K562 (cell line): ENCODE measurements at regions not wholly inside any gene's neighbourhood (a gene's known extent, or its start where the extent isn't known, plus 50 kb on each side); places are given as distances from the start of the nearest gene placed in this dataset.

ENCODE experiments used
- ATAC-seq: fragments of 200-7000 bp; cut with Tn5 transposase; 3 replicates; pipeline ENCODE4 v1.9.1; 2020; ENCODE audit warnings: moderate library complexity
- BruUV-seq: library from RNA; stranded (reverse); fragments of 400-500 nt; replicated peaks from 2 replicates; lab custom pipeline; 2021; lab: Mats Ljungman, UMichigan
- CTCF ChIA-PET: fragments of 300-600 bp; formaldehyde crosslinking; extraction: SDS; loops from one replicate; lab custom pipeline; 2021; ENCODE audit warnings: low intra/inter-chr PET ratio; lab: Yijun Ruan, JAX
- POLR2A ChIA-PET: fragments of 300-600, 350-650 bp; sonication (Branson Sonifier 250); formaldehyde crosslinking; extraction: SDS; loops from one replicate; lab custom pipeline; 2021; ENCODE audit warnings: antibody characterized with exemption, inconsistent platforms; lab: Yijun Ruan, JAX
- DNase-seq, 4 experiments: peaks; one replicate each; pipeline versions ENCODE4 v3.0.0 to v3.0.0-alpha.2; 2011 to 2018; ENCODE audit warnings: low spot score in 3 of 4, mixed read lengths in 3 of 4; ENCODE audit errors: extremely low read depth in 1 of 4
- FAIRE-seq: peaks from 2 replicates; lab custom pipeline; 2011; peaks lifted over from hg19 to GRCh38; lab: Jason Lieb, UNC
- H2AFZ ChIP-seq: 2 replicates; pipeline ENCODE4 v1.6.0; 2011; ENCODE audit warnings: low read depth, low read length, control low read depth, inconsistent platforms
- H3K27ac ChIP-seq: fragments of 200-600 bp; 3 replicates; pipeline ENCODE4 v1.8.0; 2011; ENCODE audit warnings: low read depth, mild to moderate bottlenecking, control low read depth, inconsistent platforms, low read length, moderate library complexity, mixed read lengths; ENCODE audit errors: extremely low read depth
- H3K27me3 ChIP-seq, 2 experiments: fragments of 300-600 bp in 1 of 2; 2 replicates in 1 of 2; 3 replicates in 1 of 2; pipeline versions ENCODE4 v1.6.0 to v1.8.0; 2011; ENCODE audit warnings: inconsistent platforms in 2 of 2, low read length in 2 of 2, mild to moderate bottlenecking in 1 of 2, mixed read lengths in 1 of 2, moderate library complexity in 1 of 2; ENCODE audit not compliant: control insufficient read depth in 2 of 2, insufficient read depth in 2 of 2
- H3K36me3 ChIP-seq: fragments of 300-600 bp; 3 replicates; pipeline ENCODE4 v1.8.0; 2011; ENCODE audit warnings: mild to moderate bottlenecking, low read length, inconsistent platforms; ENCODE audit not compliant: control insufficient read depth, insufficient read depth
- H3K4me1 ChIP-seq, 2 experiments: fragments of 200-600 bp in 1 of 2; replicated peaks in 1 of 2; 2 replicates in 1 of 2; 3 replicates in 1 of 2; pipeline versions ENCODE4 v1.5.1 to v1.8.0; 2011; ENCODE audit warnings: inconsistent platforms in 2 of 2, low read length in 2 of 2, mild to moderate bottlenecking in 1 of 2, mixed read lengths in 1 of 2, moderate library complexity in 1 of 2; ENCODE audit not compliant: control insufficient read depth in 2 of 2, insufficient read depth in 2 of 2
- H3K4me2 ChIP-seq: 2 replicates; pipeline ENCODE4 v1.6.1; 2011; ENCODE audit warnings: low read length, control low read depth, inconsistent platforms, mixed read lengths; ENCODE audit not compliant: insufficient read depth
- H3K4me3 ChIP-seq: fragments of 200-600 bp; sonication (generic), shearing (Covaris generic); 2 replicates; pipeline ENCODE4 v1.5.1; 2016; ENCODE audit warnings: control low read depth, inconsistent platforms
- H3K79me2 ChIP-seq: fragments of 200-600 bp; 3 replicates; pipeline ENCODE4 v1.8.0; 2011; ENCODE audit warnings: low read length, inconsistent platforms; ENCODE audit not compliant: control insufficient read depth, insufficient read depth
- H3K9ac ChIP-seq, 2 experiments: 2 replicates each; pipeline versions ENCODE4 v1.6.0 to v1.6.1; 2011; ENCODE audit warnings: low read depth in 2 of 2, low read length in 2 of 2, control low read depth in 1 of 2, inconsistent platforms in 1 of 2, mild to moderate bottlenecking in 1 of 2, mixed read lengths in 1 of 2; ENCODE audit not compliant: insufficient read depth in 1 of 2
- H3K9me1 ChIP-seq: one replicate; pipeline ENCODE4 v1.6.0; 2011; ENCODE audit warnings: inconsistent platforms, mild to moderate bottlenecking, low read length, moderate library complexity; ENCODE audit not compliant: control insufficient read depth, insufficient read depth
- H3K9me3 ChIP-seq: replicated peaks from 2 replicates; pipeline ENCODE4 v1.5.1; 2011; ENCODE audit warnings: low read depth, low read length, inconsistent platforms; ENCODE audit not compliant: control insufficient read depth, insufficient read depth
- H4K20me1 ChIP-seq: replicated peaks from 2 replicates; pipeline ENCODE4 v1.6.1; 2011; ENCODE audit warnings: low read length, inconsistent platforms, mixed read lengths; ENCODE audit not compliant: control insufficient read depth, insufficient read depth
- BCOR ChIP-seq: fragments of 450-650 bp; IDR thresholded peaks from 2 replicates; pipeline ENCODE4 v1.6.1; 2016
- BDP1 ChIP-seq: IDR thresholded peaks from 3 replicates; pipeline ENCODE4 v1.6.1; 2011; ENCODE audit not compliant: insufficient read length, insufficient read depth
- BRD4 ChIP-seq: fragments of 200-600 bp; sonication (generic); IDR thresholded peaks from 2 replicates; pipeline ENCODE4 v1.6.1; 2017; ENCODE audit warnings: inconsistent platforms
- EGR1 ChIP-seq: fragments of 450-650 bp; conservative IDR thresholded peaks from 2 replicates; pipeline ENCODE4 v1.6.1; 2017; ENCODE audit warnings: mild to moderate bottlenecking
- EP300 ChIP-seq: IDR thresholded peaks from 2 replicates; pipeline ENCODE4 v1.6.1; 2012; ENCODE audit warnings: low read length, improper control_type of control experiment
- KLF10 ChIP-seq: fragments of 250-450 bp; sonication (Bioruptor Pico); IDR thresholded peaks from 2 replicates; pipeline ENCODE4 v1.6.1; 2021; ENCODE audit warnings: matching md5 sums
- MAFG ChIP-seq: fragments of 450-650 bp; conservative IDR thresholded peaks from 2 replicates; pipeline ENCODE4 v1.6.1; 2016; ENCODE audit warnings: missing genetic modification characterization, missing compliant biosample characterization
- MCM5 ChIP-seq: fragments of 450-650 bp; IDR thresholded peaks from 2 replicates; pipeline ENCODE4 v1.6.1; 2016; ENCODE audit warnings: low read depth
- MCM7 ChIP-seq, 2 experiments: fragments of 450-650 bp; IDR thresholded peaks; 2 replicates each; pipeline ENCODE4 v1.6.1; 2016 to 2018
- MIER1 ChIP-seq: fragments of 450-650 bp; IDR thresholded peaks from 2 replicates; pipeline ENCODE4 v1.6.1; 2016; ENCODE audit warnings: antibody characterized with exemption, mild to moderate bottlenecking, low read depth
- NEUROD1 ChIP-seq: fragments of 150-350 bp; IDR thresholded peaks from 2 replicates; pipeline ENCODE4 v1.6.1; 2014; ENCODE audit warnings: borderline replicate concordance, low read length, low read depth; ENCODE audit not compliant: partially characterized antibody
- PML ChIP-seq: IDR thresholded peaks from 2 replicates; pipeline ENCODE4 v1.6.1; 2012; ENCODE audit warnings: low read length, inconsistent platforms
- ZNF830 ChIP-seq: fragments of 250-450 bp; sonication (Bioruptor Pico); IDR thresholded peaks from 2 replicates; pipeline ENCODE4 v1.5.0; 2021; ENCODE audit warnings: mild to moderate bottlenecking
- WGBS: fragments of 100-300 bp; shearing (Covaris generic); methylation state at CpG from one replicate; pipeline ENCODE4 v1.1.6; 2016; ENCODE audit warnings: low coverage, mixed read lengths; ENCODE audit not compliant: insufficient coverage; ENCODE audit errors: missing lambda C conversion rate; 5-methylcytosine and 5-hydroxymethylcytosine counted together
- in situ Hi-C: fragments of 300-500 bp; cut with MboI; formaldehyde crosslinking; loops from 4 replicates; pipeline ENCODE4 v1.15.0; 2018; ENCODE audit warnings: inconsistent platforms, mixed read lengths
- intact Hi-C: fragments of 100-400 bp; cut with micrococcal nuclease; formaldehyde crosslinking; loops from 2 replicates; pipeline ENCODE4 v1.14.2; 2022
- TF ChIP-seq, protein P1 (sequence below): sonication (generic); formaldehyde crosslinking; IDR thresholded peaks from 2 replicates; pipeline ENCODE4 v1.8.0; 2022; ENCODE audit warnings: mild to moderate bottlenecking, missing genetic modification reagents, borderline replicate concordance
- TF ChIP-seq, protein P2 (sequence below): fragments of 250-450 bp; sonication (Bioruptor Pico); IDR thresholded peaks from 2 replicates; pipeline ENCODE4 v1.8.0; 2021; ENCODE audit warnings: borderline replicate concordance, mild to moderate bottlenecking, moderate library complexity; ENCODE audit not compliant: poor library complexity, severe bottlenecking
- TF ChIP-seq, protein P3 (sequence below): fragments of 250-450 bp; sonication (Bioruptor Pico); IDR thresholded peaks from 2 replicates; pipeline ENCODE4 v1.9.0; 2021; ENCODE audit warnings: mild to moderate bottlenecking, inconsistent platforms
- TF ChIP-seq, protein P4 (sequence below): IDR thresholded peaks from 2 replicates; pipeline ENCODE4 v1.6.1; 2011; ENCODE audit warnings: borderline replicate concordance, low read depth, mild to moderate bottlenecking, moderate library complexity, low read length; ENCODE audit not compliant: insufficient read depth, poor library complexity, severe bottlenecking
- TF ChIP-seq, protein P5 (sequence below): sonication (generic); formaldehyde crosslinking; IDR thresholded peaks from 2 replicates; pipeline ENCODE4 v1.5.0; 2020; ENCODE audit warnings: missing genetic modification reagents

DNA sequence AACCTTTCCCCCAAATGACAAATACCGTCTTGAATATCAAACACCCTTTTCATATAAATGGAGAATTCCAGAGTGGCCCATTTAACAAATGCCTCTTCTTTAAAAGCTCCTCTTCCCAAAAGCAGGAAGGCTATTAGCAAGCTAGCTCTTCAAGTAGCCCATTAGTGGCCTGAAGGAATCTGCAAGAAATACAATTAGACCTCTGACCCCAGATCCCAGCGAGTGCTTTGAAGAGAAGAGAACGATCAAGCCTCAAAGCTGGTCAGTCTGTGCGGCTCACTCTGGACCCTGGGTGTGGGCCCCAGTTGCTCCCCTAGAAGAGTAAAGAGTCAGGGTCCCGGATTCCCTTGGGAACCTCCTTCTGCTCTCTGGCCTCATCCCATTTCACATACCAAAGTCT is 325.6 kb downstream of the NUAK1 start:
- in situ Hi-C loops, result no loop called here
- TF ChIP-seq, protein P1, sequence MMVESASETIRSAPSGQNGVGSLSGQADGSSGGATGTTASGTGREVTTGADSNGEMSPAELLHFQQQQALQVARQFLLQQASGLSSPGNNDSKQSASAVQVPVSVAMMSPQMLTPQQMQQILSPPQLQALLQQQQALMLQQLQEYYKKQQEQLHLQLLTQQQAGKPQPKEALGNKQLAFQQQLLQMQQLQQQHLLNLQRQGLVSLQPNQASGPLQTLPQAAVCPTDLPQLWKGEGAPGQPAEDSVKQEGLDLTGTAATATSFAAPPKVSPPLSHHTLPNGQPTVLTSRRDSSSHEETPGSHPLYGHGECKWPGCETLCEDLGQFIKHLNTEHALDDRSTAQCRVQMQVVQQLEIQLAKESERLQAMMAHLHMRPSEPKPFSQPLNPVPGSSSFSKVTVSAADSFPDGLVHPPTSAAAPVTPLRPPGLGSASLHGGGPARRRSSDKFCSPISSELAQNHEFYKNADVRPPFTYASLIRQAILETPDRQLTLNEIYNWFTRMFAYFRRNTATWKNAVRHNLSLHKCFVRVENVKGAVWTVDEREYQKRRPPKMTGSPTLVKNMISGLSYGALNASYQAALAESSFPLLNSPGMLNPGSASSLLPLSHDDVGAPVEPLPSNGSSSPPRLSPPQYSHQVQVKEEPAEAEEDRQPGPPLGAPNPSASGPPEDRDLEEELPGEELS, result no peak
- TF ChIP-seq, protein P2, sequence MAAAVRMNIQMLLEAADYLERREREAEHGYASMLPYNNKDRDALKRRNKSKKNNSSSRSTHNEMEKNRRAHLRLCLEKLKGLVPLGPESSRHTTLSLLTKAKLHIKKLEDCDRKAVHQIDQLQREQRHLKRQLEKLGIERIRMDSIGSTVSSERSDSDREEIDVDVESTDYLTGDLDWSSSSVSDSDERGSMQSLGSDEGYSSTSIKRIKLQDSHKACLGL, result no peak
- TF ChIP-seq MCM7 (IDR thresholded peaks at IDR 0.05) (no peak), EP300 (no peak), BRD4 (no peak), KLF10 (CRISPR knock-in tag) (no peak), PML (no peak), MIER1 (no peak), BDP1 (no peak), MAFG (tag) (no peak), EGR1 (no peak), BCOR (no peak), NEUROD1 (no peak), ZNF830 (CRISPR knock-in tag) (no peak), MCM5 (no peak)
- TF ChIP-seq, protein P3, sequence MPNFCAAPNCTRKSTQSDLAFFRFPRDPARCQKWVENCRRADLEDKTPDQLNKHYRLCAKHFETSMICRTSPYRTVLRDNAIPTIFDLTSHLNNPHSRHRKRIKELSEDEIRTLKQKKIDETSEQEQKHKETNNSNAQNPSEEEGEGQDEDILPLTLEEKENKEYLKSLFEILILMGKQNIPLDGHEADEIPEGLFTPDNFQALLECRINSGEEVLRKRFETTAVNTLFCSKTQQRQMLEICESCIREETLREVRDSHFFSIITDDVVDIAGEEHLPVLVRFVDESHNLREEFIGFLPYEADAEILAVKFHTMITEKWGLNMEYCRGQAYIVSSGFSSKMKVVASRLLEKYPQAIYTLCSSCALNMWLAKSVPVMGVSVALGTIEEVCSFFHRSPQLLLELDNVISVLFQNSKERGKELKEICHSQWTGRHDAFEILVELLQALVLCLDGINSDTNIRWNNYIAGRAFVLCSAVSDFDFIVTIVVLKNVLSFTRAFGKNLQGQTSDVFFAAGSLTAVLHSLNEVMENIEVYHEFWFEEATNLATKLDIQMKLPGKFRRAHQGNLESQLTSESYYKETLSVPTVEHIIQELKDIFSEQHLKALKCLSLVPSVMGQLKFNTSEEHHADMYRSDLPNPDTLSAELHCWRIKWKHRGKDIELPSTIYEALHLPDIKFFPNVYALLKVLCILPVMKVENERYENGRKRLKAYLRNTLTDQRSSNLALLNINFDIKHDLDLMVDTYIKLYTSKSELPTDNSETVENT (CRISPR knock-in tag), result no peak
- TF ChIP-seq, protein P4, sequence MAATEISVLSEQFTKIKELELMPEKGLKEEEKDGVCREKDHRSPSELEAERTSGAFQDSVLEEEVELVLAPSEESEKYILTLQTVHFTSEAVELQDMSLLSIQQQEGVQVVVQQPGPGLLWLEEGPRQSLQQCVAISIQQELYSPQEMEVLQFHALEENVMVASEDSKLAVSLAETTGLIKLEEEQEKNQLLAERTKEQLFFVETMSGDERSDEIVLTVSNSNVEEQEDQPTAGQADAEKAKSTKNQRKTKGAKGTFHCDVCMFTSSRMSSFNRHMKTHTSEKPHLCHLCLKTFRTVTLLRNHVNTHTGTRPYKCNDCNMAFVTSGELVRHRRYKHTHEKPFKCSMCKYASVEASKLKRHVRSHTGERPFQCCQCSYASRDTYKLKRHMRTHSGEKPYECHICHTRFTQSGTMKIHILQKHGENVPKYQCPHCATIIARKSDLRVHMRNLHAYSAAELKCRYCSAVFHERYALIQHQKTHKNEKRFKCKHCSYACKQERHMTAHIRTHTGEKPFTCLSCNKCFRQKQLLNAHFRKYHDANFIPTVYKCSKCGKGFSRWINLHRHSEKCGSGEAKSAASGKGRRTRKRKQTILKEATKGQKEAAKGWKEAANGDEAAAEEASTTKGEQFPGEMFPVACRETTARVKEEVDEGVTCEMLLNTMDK, result no peak
- TF ChIP-seq, protein P5, sequence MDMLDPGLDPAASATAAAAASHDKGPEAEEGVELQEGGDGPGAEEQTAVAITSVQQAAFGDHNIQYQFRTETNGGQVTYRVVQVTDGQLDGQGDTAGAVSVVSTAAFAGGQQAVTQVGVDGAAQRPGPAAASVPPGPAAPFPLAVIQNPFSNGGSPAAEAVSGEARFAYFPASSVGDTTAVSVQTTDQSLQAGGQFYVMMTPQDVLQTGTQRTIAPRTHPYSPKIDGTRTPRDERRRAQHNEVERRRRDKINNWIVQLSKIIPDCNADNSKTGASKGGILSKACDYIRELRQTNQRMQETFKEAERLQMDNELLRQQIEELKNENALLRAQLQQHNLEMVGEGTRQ (CRISPR knock-in tag), result no peak

More for the DNA sequence above, 325.6 kb downstream of the NUAK1 start:
- H4K20me1 ChIP-seq, result no peaks in the 10 kb centered on the region
- no TSS peak for BruUV-seq
- no peaks in the 10 kb centered on the region for H3K9me1 ChIP-seq
- no peak overlapping the region for H3K4me3 ChIP-seq
- ChIA-PET POLR2A (interaction anchor here (1.1 kb wide), 1 partner anchor 18 kb away, joined by 3 read pairs; no protein-coding TSS in a partner anchor), CTCF (no interaction called here)
- DNase-seq, result no peak
- H3K36me3 ChIP-seq, result no peaks in the 10 kb centered on the region
- H3K27ac ChIP-seq, result no peak overlapping the region
- no peak overlapping the region for H2AFZ ChIP-seq
- H3K9me3 ChIP-seq, result no peaks in the 10 kb centered on the region
- no peaks in the 10 kb centered on the region; a peak in 1 of 5 replicates for H3K27me3 ChIP-seq
- no peak for FAIRE-seq
- 2% methylated on average over 5 of the region's 5 CpGs for WGBS
- H3K4me2 ChIP-seq, result no peak overlapping the region
- no peaks in the 10 kb centered on the region for H3K4me1 ChIP-seq
- intact Hi-C loops, result no loop called here
- no peaks in the 10 kb centered on the region for H3K79me2 ChIP-seq
- no peak overlapping the region for H3K9ac ChIP-seq
- no peak for ATAC-seq
